ENCODE measurements at regions not wholly inside any gene's neighbourhood (a gene's known extent, or its start where the extent isn't known, plus 50 kb on each side); places are given as distances from the start of the nearest gene placed in this dataset.

GRCh38 chr6:79313254-79313653 lies 78.8 kb upstream of the HMGN3 start:
- Histone ChIP-seq H3K4me2 (ENCODE audit: low read length) (no peak overlapping the region), H3K27me3 (ENCODE audit: insufficient read depth, low read length) (no peaks in the 10 kb centered on the region), H3K9me3 (ENCODE audit: control insufficient read depth in 1 of 2, insufficient read depth in 1 of 2, low read depth in 1 of 2, low read length in 2 of 2) (no peaks in the 10 kb centered on the region), H2AFZ (ENCODE audit: low read depth, low read length, poor library complexity, severe bottlenecking) (no peak overlapping the region), H3K79me2 (ENCODE audit: insufficient read depth, low read length) (no peaks in the 10 kb centered on the region), H3K27ac (ENCODE audit: low read depth, low read length) (no peak overlapping the region), H3K4me3 (replicated peaks in 1 of 2; ENCODE audit: low read depth in 1 of 2, low read length in 2 of 2) (no peak overlapping the region), H3K9ac (ENCODE audit: low read length) (no peak overlapping the region), H4K20me1 (ENCODE audit: insufficient read depth) (no peaks in the 10 kb centered on the region), H3K36me3 (ENCODE audit: control insufficient read depth in 1 of 2, insufficient read depth in 2 of 2, low read length in 2 of 2) (no peaks in the 10 kb centered on the region), H3K4me1 (ENCODE audit: control insufficient read depth in 1 of 2, insufficient read depth in 2 of 2, low read length in 2 of 2) (no peaks in the 10 kb centered on the region), H3K9me2 (ENCODE audit: insufficient read depth) (no peaks in the 10 kb centered on the region)
- RAD21 ChIA-PET (ENCODE audit: low non-redundant PET in 1 of 2, low total read pairs in 2 of 2, uncharacterized antibody in 2 of 2, unreplicated experiment in 2 of 2): no interaction called here
- intact Hi-C loops (cut with micrococcal nuclease): no loop called here
- BruUV-seq (replicated peaks): no TSS peak
- TF ChIP-seq ZBTB33 (IDR thresholded peaks at IDR 0.05; ENCODE audit: extremely low read depth, insufficient replicate concordance, low read length) (no peak), TCF7L2 (IDR thresholded peaks at IDR 0.05; ENCODE audit: borderline replicate concordance, extremely low read depth, insufficient read depth, insufficient read length) (no peak), POLR2A (IDR thresholded peaks at IDR 0.05; ENCODE audit: borderline replicate concordance, extremely low read depth, insufficient read depth, insufficient read length) (no peak), ELF1 (IDR thresholded peaks at IDR 0.05; ENCODE audit: borderline replicate concordance, low read depth) (no peak), EZH2 (IDR thresholded peaks at IDR 0.05) (no peak), YY1 (IDR thresholded peaks at IDR 0.05; ENCODE audit: extremely low read depth, insufficient replicate concordance, low read depth, low read length) (no peak)
- DNase-seq (ENCODE audit: low read depth, low spot score): no peak
- CTCF ChIA-PET: no interaction called here
- ATAC-seq: no peak
- POLR2A ChIA-PET: no interaction called here

DNA sequence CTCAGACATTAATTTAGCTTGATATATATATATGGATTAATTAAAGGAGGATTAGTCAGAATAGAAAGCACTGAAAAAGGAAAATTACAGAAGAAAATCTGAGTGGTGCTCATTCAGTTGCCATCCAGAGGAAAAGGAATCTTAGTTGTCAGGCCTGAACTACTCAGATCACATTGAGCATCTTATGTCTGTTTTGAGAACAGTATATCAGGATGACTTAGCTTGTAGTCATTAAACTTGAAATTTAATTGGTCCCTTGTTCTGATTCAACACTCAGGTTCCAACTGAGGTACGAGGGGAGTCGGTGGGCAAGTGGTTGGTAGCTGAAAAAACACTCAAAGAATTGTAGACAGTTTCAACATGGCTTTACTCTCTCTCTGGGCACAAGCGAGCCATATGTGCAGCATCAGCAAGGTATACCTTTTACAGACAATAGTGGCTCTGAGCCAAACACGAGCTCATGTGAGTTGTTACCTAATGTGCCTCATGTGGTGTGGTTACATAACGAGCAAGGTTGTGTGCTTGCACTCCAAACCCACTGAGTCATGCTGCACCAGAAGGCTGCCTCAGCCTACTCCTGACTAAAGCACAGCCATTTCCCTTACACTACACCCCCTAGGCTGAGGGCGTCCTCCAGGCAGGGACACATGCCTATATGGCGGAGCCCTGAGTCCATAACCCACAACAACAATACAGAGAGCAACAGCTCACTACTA lies 73.0 kb upstream of the HMGN3 start:
- DNase-seq (ENCODE audit: low read depth, low spot score) (no peak), ATAC-seq (no peak)
- peaks cover 0 to 5% of the 10 kb centered on the region in 2 experiments; a peak in 2 of 4 replicates for H3K4me1 ChIP-seq (ENCODE audit: control insufficient read depth in 1 of 2, insufficient read depth in 2 of 2, low read length in 2 of 2)
- no peaks in the 10 kb centered on the region for H3K36me3 ChIP-seq (ENCODE audit: control insufficient read depth in 1 of 2, insufficient read depth in 2 of 2, low read length in 2 of 2)
- no TSS peak for BruUV-seq (replicated peaks)
- intact Hi-C loops (cut with micrococcal nuclease): no loop called here
- H4K20me1 ChIP-seq (ENCODE audit: insufficient read depth): no peaks in the 10 kb centered on the region
- H3K4me3 ChIP-seq (replicated peaks in 1 of 2; ENCODE audit: low read depth in 1 of 2, low read length in 2 of 2): no peak overlapping the region
- POLR2A ChIA-PET: no interaction called here
- RAD21 ChIA-PET (ENCODE audit: low non-redundant PET in 1 of 2, low total read pairs in 2 of 2, uncharacterized antibody in 2 of 2, unreplicated experiment in 2 of 2): no interaction called here
- no peaks in the 10 kb centered on the region for H3K27me3 ChIP-seq (ENCODE audit: insufficient read depth, low read length)
- H3K9ac ChIP-seq (ENCODE audit: low read length): no peak overlapping the region
- H3K4me2 ChIP-seq (ENCODE audit: low read length): no peak overlapping the region
- no peak overlapping the region for H3K27ac ChIP-seq (ENCODE audit: low read depth, low read length)
- H3K79me2 ChIP-seq (ENCODE audit: insufficient read depth, low read length): no peaks in the 10 kb centered on the region
- no peaks in the 10 kb centered on the region for H3K9me3 ChIP-seq (ENCODE audit: control insufficient read depth in 1 of 2, insufficient read depth in 1 of 2, low read depth in 1 of 2, low read length in 2 of 2)
- CTCF ChIA-PET: no interaction called here
- no peak overlapping the region for H2AFZ ChIP-seq (ENCODE audit: low read depth, low read length, poor library complexity, severe bottlenecking)
- no peaks in the 10 kb centered on the region for H3K9me2 ChIP-seq (ENCODE audit: insufficient read depth)
- TF ChIP-seq RAD21 (IDR thresholded peaks at IDR 0.05; ENCODE audit: low read depth) (no peak), ZBTB33 (IDR thresholded peaks at IDR 0.05; ENCODE audit: extremely low read depth, insufficient replicate concordance, low read length) (no peak), ZFX (IDR thresholded peaks at IDR 0.05) (no peak), EZH2 (IDR thresholded peaks at IDR 0.05) (no peak), SRF (IDR thresholded peaks at IDR 0.05; ENCODE audit: low read depth) (no peak), ZNF274 (IDR thresholded peaks at IDR 0.05; ENCODE audit: low read depth, low read length) (no peak), YY1 (IDR thresholded peaks at IDR 0.05; ENCODE audit: extremely low read depth, insufficient replicate concordance, low read depth, low read length) (no peak), CEBPB (IDR thresholded peaks at IDR 0.05; ENCODE audit: low read depth) (no peak)
- TF ChIP-seq, protein P1, sequence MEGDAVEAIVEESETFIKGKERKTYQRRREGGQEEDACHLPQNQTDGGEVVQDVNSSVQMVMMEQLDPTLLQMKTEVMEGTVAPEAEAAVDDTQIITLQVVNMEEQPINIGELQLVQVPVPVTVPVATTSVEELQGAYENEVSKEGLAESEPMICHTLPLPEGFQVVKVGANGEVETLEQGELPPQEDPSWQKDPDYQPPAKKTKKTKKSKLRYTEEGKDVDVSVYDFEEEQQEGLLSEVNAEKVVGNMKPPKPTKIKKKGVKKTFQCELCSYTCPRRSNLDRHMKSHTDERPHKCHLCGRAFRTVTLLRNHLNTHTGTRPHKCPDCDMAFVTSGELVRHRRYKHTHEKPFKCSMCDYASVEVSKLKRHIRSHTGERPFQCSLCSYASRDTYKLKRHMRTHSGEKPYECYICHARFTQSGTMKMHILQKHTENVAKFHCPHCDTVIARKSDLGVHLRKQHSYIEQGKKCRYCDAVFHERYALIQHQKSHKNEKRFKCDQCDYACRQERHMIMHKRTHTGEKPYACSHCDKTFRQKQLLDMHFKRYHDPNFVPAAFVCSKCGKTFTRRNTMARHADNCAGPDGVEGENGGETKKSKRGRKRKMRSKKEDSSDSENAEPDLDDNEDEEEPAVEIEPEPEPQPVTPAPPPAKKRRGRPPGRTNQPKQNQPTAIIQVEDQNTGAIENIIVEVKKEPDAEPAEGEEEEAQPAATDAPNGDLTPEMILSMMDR (IDR thresholded peaks at IDR 0.05 in 2 of 3, conservative IDR thresholded peaks at IDR 0.05 in 1 of 3; ENCODE audit: borderline replicate concordance in 1 of 3, insufficient read depth in 1 of 3, low read depth in 2 of 3, low read length in 2 of 3): no peak
- TF ChIP-seq, protein P2, sequence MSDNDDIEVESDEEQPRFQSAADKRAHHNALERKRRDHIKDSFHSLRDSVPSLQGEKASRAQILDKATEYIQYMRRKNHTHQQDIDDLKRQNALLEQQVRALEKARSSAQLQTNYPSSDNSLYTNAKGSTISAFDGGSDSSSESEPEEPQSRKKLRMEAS (IDR thresholded peaks at IDR 0.05): no peak
